ENCODE measurements at regions not wholly inside any gene's neighbourhood (a gene's known extent, or its start where the extent isn't known, plus 50 kb on each side); places are given as distances from the start of the nearest gene placed in this dataset.

- Histone ChIP-seq H3K9ac (ENCODE audit: low read length) (no peak overlapping the region), H3K4me3 (ENCODE audit: control extremely low read depth in 1 of 5, extremely low read depth in 1 of 5, insufficient read depth in 1 of 5, low read depth in 2 of 5, low read length in 4 of 5) (no peak overlapping the region), H4K20me1 (ENCODE audit: control insufficient read depth, insufficient read depth, low read length, poor library complexity, severe bottlenecking) (no peaks in the 10 kb centered on the region), H3K9me3 (ENCODE audit: control extremely low read depth in 1 of 3, control insufficient read depth in 2 of 3, insufficient read depth in 1 of 3, low read length in 2 of 3) (peaks cover 0 to 8% (median 0%) of the 10 kb centered on the region in 3 donors), H2AFZ (ENCODE audit: insufficient read depth, low read depth, low read length, poor library complexity, severe bottlenecking) (no peak overlapping the region), H3K79me2 (ENCODE audit: control insufficient read depth, insufficient read depth, low read length) (no peaks in the 10 kb centered on the region), H3K27me3 (replicated peaks in 1 of 4; ENCODE audit: control extremely low read depth in 1 of 4, control insufficient read depth in 3 of 4, insufficient read depth in 4 of 4, low read length in 3 of 4) (no peaks in the 10 kb centered on the region), H3K4me2 (replicated peaks; ENCODE audit: low read depth, low read length, poor library complexity, severe bottlenecking) (no peak overlapping the region), H3K36me3 (replicated peaks in 1 of 2; ENCODE audit: control extremely low read depth in 1 of 2, control insufficient read depth in 1 of 2, extremely low read depth in 1 of 2, insufficient read depth in 2 of 2, low read length in 1 of 2) (no peaks in the 10 kb centered on the region), H3K27ac (ENCODE audit: low read length in 2 of 2) (no peak overlapping the region), H3K4me1 (ENCODE audit: control insufficient read depth in 2 of 2, insufficient read depth in 2 of 2, low read length in 2 of 2) (no peaks in the 10 kb centered on the region)
- ATAC-seq (ENCODE audit: low read depth) (no peak), DNase-seq (no peak)
- Mint-ChIP-seq H3K4me1 (no peaks in the 10 kb centered on the region), H3K27me3 (no peaks in the 10 kb centered on the region), H3K9me3 (ENCODE audit: insufficient read depth) (peaks cover 10% of the 10 kb centered on the region), H3K27ac (no peak overlapping the region), H3K4me3 (no peak overlapping the region)
- ChIA-PET POLR2A (no interaction called here), CTCF (no interaction called here)
- no peak for TF ChIP-seq EZH2 (IDR thresholded peaks at IDR 0.05; ENCODE audit: borderline replicate concordance, insufficient read depth, low read depth, low read length, poor library complexity, severe bottlenecking)
- no peak for TF ChIP-seq CTCF (IDR thresholded peaks at IDR 0.05)
- WGBS (ENCODE audit: insufficient coverage) = 83% methylated on average over 1 of the region's 4 CpGs
- intact Hi-C loops (cut with micrococcal nuclease) = no loop called here
Measured at GRCh38 chr3:76432396-76432795, 607.5 kb upstream of the ROBO2 start.

GRCh38 chr3:76436894-76437293 lies 603.0 kb upstream of the ROBO2 start:
- Histone ChIP-seq H3K4me3 (ENCODE audit: control extremely low read depth in 1 of 5, extremely low read depth in 1 of 5, insufficient read depth in 1 of 5, low read depth in 2 of 5, low read length in 4 of 5) (no peak overlapping the region), H3K9ac (ENCODE audit: low read length) (no peak overlapping the region), H3K36me3 (replicated peaks in 1 of 2; ENCODE audit: control extremely low read depth in 1 of 2, control insufficient read depth in 1 of 2, extremely low read depth in 1 of 2, insufficient read depth in 2 of 2, low read length in 1 of 2) (no peaks in the 10 kb centered on the region), H3K4me1 (ENCODE audit: control insufficient read depth in 2 of 2, insufficient read depth in 2 of 2, low read length in 2 of 2) (no peaks in the 10 kb centered on the region), H4K20me1 (ENCODE audit: control insufficient read depth, insufficient read depth, low read length, poor library complexity, severe bottlenecking) (no peaks in the 10 kb centered on the region), H3K27me3 (replicated peaks in 1 of 4; ENCODE audit: control extremely low read depth in 1 of 4, control insufficient read depth in 3 of 4, insufficient read depth in 4 of 4, low read length in 3 of 4) (no peaks in the 10 kb centered on the region), H3K79me2 (ENCODE audit: control insufficient read depth, insufficient read depth, low read length) (no peaks in the 10 kb centered on the region), H3K9me3 (ENCODE audit: control extremely low read depth in 1 of 3, control insufficient read depth in 2 of 3, insufficient read depth in 1 of 3, low read length in 2 of 3) (peaks cover 0 to 8% (median 0%) of the 10 kb centered on the region in 3 donors), H3K4me2 (replicated peaks; ENCODE audit: low read depth, low read length, poor library complexity, severe bottlenecking) (no peak overlapping the region), H3K27ac (ENCODE audit: low read length in 2 of 2) (no peak overlapping the region), H2AFZ (ENCODE audit: insufficient read depth, low read depth, low read length, poor library complexity, severe bottlenecking) (no peak overlapping the region)
- Mint-ChIP-seq H3K9me3 (ENCODE audit: insufficient read depth) (peaks cover 7% of the 10 kb centered on the region), H3K27ac (no peak overlapping the region), H3K4me3 (no peak overlapping the region), H3K27me3 (no peaks in the 10 kb centered on the region), H3K4me1 (no peaks in the 10 kb centered on the region)
- no CpG with 5 or more reads among the region's 3 CpGs for WGBS (ENCODE audit: insufficient coverage)
- POLR2A ChIA-PET = no interaction called here
- no peak for TF ChIP-seq CTCF (IDR thresholded peaks at IDR 0.05)
- no peak for TF ChIP-seq EZH2 (IDR thresholded peaks at IDR 0.05; ENCODE audit: borderline replicate concordance, insufficient read depth, low read depth, low read length, poor library complexity, severe bottlenecking)
- ATAC-seq (ENCODE audit: low read depth) (no peak), DNase-seq (no peak)
- CTCF ChIA-PET = no interaction called here
- intact Hi-C loops (cut with micrococcal nuclease) = no loop called here
